ENCODE measurements at regions not wholly inside any gene's neighbourhood (a gene's known extent, or its start where the extent isn't known, plus 50 kb on each side); places are given as distances from the start of the nearest gene placed in this dataset.

DNA sequence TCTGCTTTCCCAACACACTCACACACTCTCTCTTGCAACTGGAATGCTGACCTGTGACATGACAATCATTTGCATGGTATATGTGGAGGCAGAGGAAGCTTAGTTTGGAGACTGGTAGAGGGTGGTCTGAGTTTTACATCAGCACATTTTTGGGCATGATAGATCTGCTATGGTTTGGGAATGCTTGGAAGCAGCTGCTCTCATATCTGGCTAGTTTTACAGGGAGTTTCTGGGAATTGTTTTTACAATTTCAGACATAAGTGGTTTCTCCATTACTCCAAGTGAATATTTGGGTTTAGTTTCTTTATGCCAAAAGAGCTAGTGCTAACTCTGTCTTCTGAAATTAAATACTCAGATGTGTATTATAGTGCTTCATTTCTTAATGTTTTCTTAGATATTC lies 977.6 kb downstream of the SUCLG1 start:
- TF ChIP-seq, protein P1, sequence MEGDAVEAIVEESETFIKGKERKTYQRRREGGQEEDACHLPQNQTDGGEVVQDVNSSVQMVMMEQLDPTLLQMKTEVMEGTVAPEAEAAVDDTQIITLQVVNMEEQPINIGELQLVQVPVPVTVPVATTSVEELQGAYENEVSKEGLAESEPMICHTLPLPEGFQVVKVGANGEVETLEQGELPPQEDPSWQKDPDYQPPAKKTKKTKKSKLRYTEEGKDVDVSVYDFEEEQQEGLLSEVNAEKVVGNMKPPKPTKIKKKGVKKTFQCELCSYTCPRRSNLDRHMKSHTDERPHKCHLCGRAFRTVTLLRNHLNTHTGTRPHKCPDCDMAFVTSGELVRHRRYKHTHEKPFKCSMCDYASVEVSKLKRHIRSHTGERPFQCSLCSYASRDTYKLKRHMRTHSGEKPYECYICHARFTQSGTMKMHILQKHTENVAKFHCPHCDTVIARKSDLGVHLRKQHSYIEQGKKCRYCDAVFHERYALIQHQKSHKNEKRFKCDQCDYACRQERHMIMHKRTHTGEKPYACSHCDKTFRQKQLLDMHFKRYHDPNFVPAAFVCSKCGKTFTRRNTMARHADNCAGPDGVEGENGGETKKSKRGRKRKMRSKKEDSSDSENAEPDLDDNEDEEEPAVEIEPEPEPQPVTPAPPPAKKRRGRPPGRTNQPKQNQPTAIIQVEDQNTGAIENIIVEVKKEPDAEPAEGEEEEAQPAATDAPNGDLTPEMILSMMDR (IDR thresholded peaks at IDR 0.05; ENCODE audit: insufficient read depth, low read length, poor library complexity, severe bottlenecking) = no peak
- no peak for TF ChIP-seq EZH2phosphoT487 (conservative IDR thresholded peaks at IDR 0.05; ENCODE audit: low read length)
- no peak overlapping the region for H3K4me3 ChIP-seq (ENCODE audit: insufficient read depth, low read length, poor library complexity, severe bottlenecking)
- no peaks in the 10 kb centered on the region for H3F3A ChIP-seq (ENCODE audit: insufficient read depth)
- H4K20me1 ChIP-seq (ENCODE audit: low read depth, low read length) = no peaks in the 10 kb centered on the region
- no peaks in the 10 kb centered on the region for H3K36me3 ChIP-seq (ENCODE audit: low read length)
- H3K4me2 ChIP-seq (ENCODE audit: low read depth, low read length, poor library complexity, severe bottlenecking) = no peak overlapping the region
- H3K9ac ChIP-seq (ENCODE audit: low read length) = no peak overlapping the region
- no peaks in the 10 kb centered on the region for H3K9me2 ChIP-seq (replicated peaks; ENCODE audit: insufficient read depth, low read length)
- no peak overlapping the region for H3K27ac ChIP-seq (ENCODE audit: low read depth, low read length)
- no peak overlapping the region for H2AFZ ChIP-seq (ENCODE audit: low read depth, low read length, severe bottlenecking)
- no peaks in the 10 kb centered on the region for H3K27me3 ChIP-seq (ENCODE audit: low read length)
- H3K79me2 ChIP-seq (ENCODE audit: insufficient read depth, low read length) = no peaks in the 10 kb centered on the region
- no peaks in the 10 kb centered on the region for H3K9me3 ChIP-seq (ENCODE audit: insufficient read depth, low read length)

DNA sequence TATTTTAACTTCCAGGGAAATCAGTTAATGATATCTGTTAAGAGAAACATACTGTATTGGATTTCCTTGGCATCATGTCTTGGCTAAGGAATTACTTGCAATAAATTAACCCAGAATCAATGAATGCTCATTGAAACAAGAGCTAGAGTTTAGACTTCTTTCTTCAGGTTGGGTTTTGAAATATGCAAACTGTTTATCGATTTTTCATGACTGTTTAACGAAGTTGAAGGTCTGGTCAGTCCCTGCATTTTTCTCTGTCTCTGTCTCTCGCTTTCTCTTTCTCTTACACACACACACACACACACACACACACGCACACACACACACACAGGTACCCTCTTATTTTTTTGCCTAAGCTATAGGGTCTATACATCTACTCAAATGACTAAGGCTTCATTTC lies 981.0 kb downstream of the SUCLG1 start:
- no peak overlapping the region for H3K9ac ChIP-seq (ENCODE audit: low read length)
- no peaks in the 10 kb centered on the region for H3K27me3 ChIP-seq (ENCODE audit: low read length)
- TF ChIP-seq EZH2phosphoT487 (conservative IDR thresholded peaks at IDR 0.05; ENCODE audit: low read length) = no peak
- TF ChIP-seq, protein P1 (IDR thresholded peaks at IDR 0.05; ENCODE audit: insufficient read depth, low read length, poor library complexity, severe bottlenecking) = no peak
- H3K9me3 ChIP-seq (ENCODE audit: insufficient read depth, low read length) = no peaks in the 10 kb centered on the region
- no peaks in the 10 kb centered on the region for H3F3A ChIP-seq (ENCODE audit: insufficient read depth)
- H4K20me1 ChIP-seq (ENCODE audit: low read depth, low read length) = no peaks in the 10 kb centered on the region
- H3K36me3 ChIP-seq (ENCODE audit: low read length) = no peaks in the 10 kb centered on the region
- H2AFZ ChIP-seq (ENCODE audit: low read depth, low read length, severe bottlenecking) = no peak overlapping the region
- no peaks in the 10 kb centered on the region for H3K9me2 ChIP-seq (replicated peaks; ENCODE audit: insufficient read depth, low read length)
- H3K27ac ChIP-seq (ENCODE audit: low read depth, low read length) = no peak overlapping the region
- no peak overlapping the region for H3K4me3 ChIP-seq (ENCODE audit: insufficient read depth, low read length, poor library complexity, severe bottlenecking)
- no peaks in the 10 kb centered on the region for H3K79me2 ChIP-seq (ENCODE audit: insufficient read depth, low read length)
- no peak overlapping the region for H3K4me2 ChIP-seq (ENCODE audit: low read depth, low read length, poor library complexity, severe bottlenecking)

DNA sequence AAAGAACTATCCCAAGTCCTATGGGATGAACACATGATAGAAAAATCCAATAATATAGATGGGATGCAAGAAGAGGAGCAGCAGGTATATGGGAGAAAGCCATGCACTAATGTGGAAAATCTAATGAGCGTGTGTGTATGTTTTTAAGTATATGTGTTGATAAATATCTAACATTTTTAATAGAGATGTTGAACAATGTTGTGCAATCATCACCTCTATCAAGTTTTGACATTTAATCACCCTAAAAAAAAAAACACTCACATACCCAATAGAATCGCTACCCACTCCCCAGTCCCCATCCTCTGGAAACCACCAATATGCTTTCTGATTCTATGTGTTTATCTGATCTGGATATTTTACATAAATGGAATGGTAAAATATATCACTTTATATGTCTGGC lies 983.7 kb downstream of the SUCLG1 start:
- Histone ChIP-seq H3K9me3 (ENCODE audit: insufficient read depth, low read length) (no peaks in the 10 kb centered on the region), H3K36me3 (ENCODE audit: low read length) (no peaks in the 10 kb centered on the region), H3F3A (ENCODE audit: insufficient read depth) (no peaks in the 10 kb centered on the region), H4K20me1 (ENCODE audit: low read depth, low read length) (no peaks in the 10 kb centered on the region), H3K9ac (ENCODE audit: low read length) (no peak overlapping the region), H3K4me2 (ENCODE audit: low read depth, low read length, poor library complexity, severe bottlenecking) (no peak overlapping the region), H3K79me2 (ENCODE audit: insufficient read depth, low read length) (no peaks in the 10 kb centered on the region), H3K9me2 (replicated peaks; ENCODE audit: insufficient read depth, low read length) (no peaks in the 10 kb centered on the region), H3K4me3 (ENCODE audit: insufficient read depth, low read length, poor library complexity, severe bottlenecking) (no peak overlapping the region), H3K27ac (ENCODE audit: low read depth, low read length) (no peak overlapping the region), H2AFZ (ENCODE audit: low read depth, low read length, severe bottlenecking) (no peak overlapping the region), H3K27me3 (ENCODE audit: low read length) (no peaks in the 10 kb centered on the region)
- no peak for TF ChIP-seq EZH2phosphoT487 (conservative IDR thresholded peaks at IDR 0.05; ENCODE audit: low read length)
- TF ChIP-seq, protein P1 (IDR thresholded peaks at IDR 0.05; ENCODE audit: insufficient read depth, low read length, poor library complexity, severe bottlenecking) = no peak

Measured in SU-DHL-6 (cell line).